ENCODE measurements at regions not wholly inside any gene's neighbourhood (a gene's known extent, or its start where the extent isn't known, plus 50 kb on each side); places are given as distances from the start of the nearest gene placed in this dataset.

- no peak overlapping the region for H3K4me3 Mint-ChIP-seq
- H3K9me3 Mint-ChIP-seq = peaks cover 7% of the 10 kb centered on the region
- no peaks in the 10 kb centered on the region for H3K27me3 Mint-ChIP-seq (ENCODE audit: low read depth)
- no peak overlapping the region for H3K27ac Mint-ChIP-seq
- no peak for DNase-seq (ENCODE audit: low spot score in 2 of 2, unreplicated experiment in 2 of 2)
- TF ChIP-seq CTCF (IDR thresholded peaks at IDR 0.05; ENCODE audit: unreplicated experiment) = no peak
- H3K36me3 Mint-ChIP-seq = no peaks in the 10 kb centered on the region
- no peaks in the 10 kb centered on the region for H3K4me1 Mint-ChIP-seq
Measured at GRCh38 chr2:226589043-226589442, 210.6 kb downstream of the IRS1 start.

GRCh38 chr2:226585130-226585561, 214.5 kb downstream of the IRS1 start:
- Mint-ChIP-seq H3K4me3 (no peak overlapping the region), H3K36me3 (no peaks in the 10 kb centered on the region), H3K9me3 (peaks cover 11% of the 10 kb centered on the region), H3K27me3 (ENCODE audit: low read depth) (no peaks in the 10 kb centered on the region), H3K27ac (no peak overlapping the region), H3K4me1 (peaks cover 10% of the 10 kb centered on the region)
- no peak for TF ChIP-seq CTCF (IDR thresholded peaks at IDR 0.05; ENCODE audit: unreplicated experiment)
- DNase-seq (ENCODE audit: low spot score in 2 of 2, unreplicated experiment in 2 of 2) = no peak

- no peak for DNase-seq (ENCODE audit: low spot score in 2 of 2, unreplicated experiment in 2 of 2)
- no peaks in the 10 kb centered on the region for H3K36me3 Mint-ChIP-seq
- H3K27ac Mint-ChIP-seq = no peak overlapping the region
- TF ChIP-seq CTCF (IDR thresholded peaks at IDR 0.05; ENCODE audit: unreplicated experiment) = no peak
- no peaks in the 10 kb centered on the region for H3K27me3 Mint-ChIP-seq (ENCODE audit: low read depth)
- no peak overlapping the region for H3K4me3 Mint-ChIP-seq
- peaks cover 10% of the 10 kb centered on the region for H3K4me1 Mint-ChIP-seq
- peaks cover 11% of the 10 kb centered on the region for H3K9me3 Mint-ChIP-seq
Measured at GRCh38 chr2:226584518-226585055, 215.0 kb downstream of the IRS1 start.

- no peak for DNase-seq (ENCODE audit: low spot score in 2 of 2, unreplicated experiment in 2 of 2)
- no peaks in the 10 kb centered on the region for H3K36me3 Mint-ChIP-seq
- no peak overlapping the region for H3K4me3 Mint-ChIP-seq
- H3K27me3 Mint-ChIP-seq (ENCODE audit: low read depth) = no peaks in the 10 kb centered on the region
- no peak overlapping the region for H3K27ac Mint-ChIP-seq
- peaks cover 11% of the 10 kb centered on the region for H3K9me3 Mint-ChIP-seq
- no peak for TF ChIP-seq CTCF (IDR thresholded peaks at IDR 0.05; ENCODE audit: unreplicated experiment)
- H3K4me1 Mint-ChIP-seq = peaks cover 10% of the 10 kb centered on the region
Measured at GRCh38 chr2:226583715-226584114, 215.9 kb downstream of the IRS1 start.

GRCh38 chr2:226581661-226582060, 218.0 kb downstream of the IRS1 start:
- H3K4me1 Mint-ChIP-seq = peaks cover 10% of the 10 kb centered on the region
- H3K27ac Mint-ChIP-seq = no peak overlapping the region
- no peak for DNase-seq (ENCODE audit: low spot score in 2 of 2, unreplicated experiment in 2 of 2)
- no peaks in the 10 kb centered on the region for H3K27me3 Mint-ChIP-seq (ENCODE audit: low read depth)
- H3K9me3 Mint-ChIP-seq = peaks cover 11% of the 10 kb centered on the region
- no peak overlapping the region for H3K4me3 Mint-ChIP-seq
- no peaks in the 10 kb centered on the region for H3K36me3 Mint-ChIP-seq
- TF ChIP-seq CTCF (IDR thresholded peaks at IDR 0.05; ENCODE audit: unreplicated experiment) = no peak

GRCh38 chr2:226581004-226581403, 218.6 kb downstream of the IRS1 start:
- peak overlapping the region; percentile 44 for H3K27ac Mint-ChIP-seq
- TF ChIP-seq CTCF (IDR thresholded peaks at IDR 0.05; ENCODE audit: unreplicated experiment) = no peak
- no peaks in the 10 kb centered on the region for H3K36me3 Mint-ChIP-seq
- DNase-seq (ENCODE audit: low spot score in 2 of 2, unreplicated experiment in 2 of 2) = no peak
- peaks cover 8% of the 10 kb centered on the region for H3K9me3 Mint-ChIP-seq
- H3K4me1 Mint-ChIP-seq = peaks cover 10% of the 10 kb centered on the region
- no peaks in the 10 kb centered on the region for H3K27me3 Mint-ChIP-seq (ENCODE audit: low read depth)
- no peak overlapping the region for H3K4me3 Mint-ChIP-seq
